IMR-90 (cell line): ENCODE measurements at regions not wholly inside any gene's neighbourhood (a gene's known extent, or its start where the extent isn't known, plus 50 kb on each side); places are given as distances from the start of the nearest gene placed in this dataset.

Experiments used
- ATAC-seq: fragments of 200-7000 bp; cut with Tn5 transposase; 2 replicates; pipeline ENCODE4 v1.9.1; 2020; ENCODE audit warnings: low read depth, mild to moderate bottlenecking, moderate library complexity
- BruUV-seq: library from RNA; stranded (reverse); fragments of 400-500 nt; replicated peaks from 2 replicates; lab custom pipeline; 2021; lab: Mats Ljungman, UMichigan
- CTCF ChIA-PET: fragments of 300-600 bp; formaldehyde crosslinking; extraction: SDS; loops from one replicate; lab custom pipeline; 2021; ENCODE audit warnings: antibody characterized with exemption; lab: Yijun Ruan, JAX
- POLR2A ChIA-PET: fragments of 300-600 bp; sonication (Branson Sonifier 250); formaldehyde crosslinking; loops from one replicate; lab custom pipeline; 2022; ENCODE audit warnings: antibody characterized with exemption; ENCODE audit not compliant: unreplicated experiment; lab: Charles Lee
- DNase-seq: peaks from one replicate; pipeline ENCODE4 v3.0.0; 2013
- H2AFZ ChIP-seq: replicated peaks from 2 replicates; pipeline ENCODE3; 2013; ENCODE audit warnings: low read length, mild to moderate bottlenecking; ENCODE audit not compliant: poor library complexity
- H2AK5ac ChIP-seq: 2 replicates; pipeline ENCODE4 v1.6.1; 2013; ENCODE audit warnings: low read depth, low read length, inconsistent platforms
- H2AK9ac ChIP-seq: replicated peaks from 2 replicates; pipeline ENCODE3; 2013; ENCODE audit warnings: mild to moderate bottlenecking, low read depth, low read length, moderate library complexity; ENCODE audit not compliant: poor library complexity
- H2BK120ac ChIP-seq: 2 replicates; pipeline ENCODE4 v1.6.1; 2013; ENCODE audit warnings: low read depth, low read length, inconsistent platforms
- H2BK15ac ChIP-seq: 3 replicates; pipeline ENCODE4 v1.6.1; 2013; ENCODE audit warnings: low read depth, low read length, inconsistent platforms
- H2BK20ac ChIP-seq: 2 replicates; pipeline ENCODE4 v1.6.1; 2013; ENCODE audit warnings: low read depth, mild to moderate bottlenecking, inconsistent platforms, low read length, moderate library complexity
- H2BK5ac ChIP-seq: 2 replicates; pipeline ENCODE4 v1.6.1; 2013; ENCODE audit warnings: mild to moderate bottlenecking, low read depth, low read length, inconsistent platforms; ENCODE audit not compliant: poor library complexity, severe bottlenecking
- H3K14ac ChIP-seq: replicated peaks from 2 replicates; pipeline ENCODE4 v1.6.1; 2013; ENCODE audit warnings: low read depth, low read length, inconsistent platforms
- H3K18ac ChIP-seq: 2 replicates; pipeline ENCODE4 v1.6.1; 2013; ENCODE audit warnings: low read depth, low read length, control low read depth
- H3K23ac ChIP-seq: 2 replicates; pipeline ENCODE4 v1.6.1; 2013; ENCODE audit warnings: low read depth, low read length, inconsistent platforms
- H3K27ac ChIP-seq: 2 replicates; pipeline ENCODE4 v1.5.1; 2013; ENCODE audit warnings: mild to moderate bottlenecking, control low read depth, low read length; ENCODE audit not compliant: insufficient read depth
- H3K27me3 ChIP-seq: 2 replicates; pipeline ENCODE4 v1.6.1; 2013; ENCODE audit warnings: low read length; ENCODE audit not compliant: control insufficient read depth, insufficient read depth
- H3K36me3 ChIP-seq: 2 replicates; pipeline ENCODE4 v1.6.1; 2013; ENCODE audit warnings: low read length, mixed read lengths; ENCODE audit not compliant: control insufficient read depth, insufficient read depth
- H3K4ac ChIP-seq: 2 replicates; pipeline ENCODE4 v1.6.1; 2013; ENCODE audit warnings: low read depth, low read length, inconsistent platforms
- H3K4me1 ChIP-seq: 2 replicates; pipeline ENCODE4 v1.6.1; 2013; ENCODE audit warnings: low read length, mixed read lengths; ENCODE audit not compliant: control insufficient read depth, insufficient read depth
- H3K4me2 ChIP-seq: 2 replicates; pipeline ENCODE4 v1.6.1; 2013; ENCODE audit warnings: low read depth, mild to moderate bottlenecking, control low read depth, low read length, moderate library complexity
- H3K4me3 ChIP-seq: 2 replicates; pipeline ENCODE4 v1.5.1; 2013; ENCODE audit warnings: low read depth, mild to moderate bottlenecking, control low read depth, low read length, moderate library complexity; ENCODE audit not compliant: insufficient read depth
- H3K56ac ChIP-seq: 2 replicates; pipeline ENCODE4 v1.6.1; 2013; ENCODE audit warnings: low read length, inconsistent platforms; ENCODE audit not compliant: insufficient read depth; ENCODE audit errors: extremely low read depth
- H3K79me1 ChIP-seq, 2 experiments: 2 replicates each; pipeline ENCODE4 v1.6.1; 2013; ENCODE audit warnings: low read length in 2 of 2, inconsistent platforms in 1 of 2, low read depth in 1 of 2
- H3K9ac ChIP-seq: 2 replicates; pipeline ENCODE4 v1.6.1; 2013; ENCODE audit warnings: low read depth, low read length, control low read depth
- H3K9me1 ChIP-seq: 2 replicates; pipeline ENCODE4 v1.6.1; 2013; ENCODE audit warnings: low read length, inconsistent platforms; ENCODE audit not compliant: insufficient read depth
- H3K9me3 ChIP-seq: 2 replicates; pipeline ENCODE4 v1.6.1; 2013; ENCODE audit warnings: low read length; ENCODE audit not compliant: control insufficient read depth, insufficient read depth
- H4K20me1 ChIP-seq: 2 replicates; pipeline ENCODE4 v1.6.1; 2013; ENCODE audit warnings: low read length, inconsistent platforms; ENCODE audit not compliant: insufficient read depth
- H4K5ac ChIP-seq: 2 replicates; pipeline ENCODE4 v1.6.1; 2013; ENCODE audit warnings: mild to moderate bottlenecking, low read depth, low read length, control low read depth
- H4K8ac ChIP-seq, 2 experiments: 2 replicates each; pipeline ENCODE4 v1.6.1; 2013; ENCODE audit warnings: low read depth in 2 of 2, low read length in 2 of 2, control low read depth in 1 of 2, inconsistent platforms in 1 of 2
- H4K91ac ChIP-seq: 2 replicates; pipeline ENCODE4 v1.6.1; 2013; ENCODE audit warnings: low read depth, low read length, inconsistent platforms; ENCODE audit not compliant: insufficient read depth
- CEBPB ChIP-seq: IDR thresholded peaks from 2 replicates; pipeline ENCODE4 v1.6.1; 2012; ENCODE audit warnings: low read depth, low read length, improper control_type of control experiment
- FOS ChIP-seq: fragments of 150-350 bp; IDR thresholded peaks from 2 replicates; pipeline ENCODE4 v1.6.1; 2016; ENCODE audit warnings: low read depth, low read length
- WGBS, 2 experiments: methylation state at CpG; one replicate each; pipeline versions ENCODE4 v1.1.5 to v1.1.7; 2013; ENCODE audit warnings: missing lambda C conversion rate in 2 of 2; ENCODE audit not compliant: insufficient read length in 1 of 2; ENCODE audit errors: extremely low coverage in 2 of 2; 5-methylcytosine and 5-hydroxymethylcytosine counted together
- dilution Hi-C: fragments of 300-500 bp; cut with HindIII; formaldehyde crosslinking; loops from one replicate; pipeline ENCODE4 v1.14.3; 2018; ENCODE audit warnings: low sequenced_read_pairs; ENCODE audit not compliant: unreplicated experiment
- in situ Hi-C: fragments of 300-500 bp; cut with MboI; formaldehyde crosslinking; loops from 3 replicates; pipeline ENCODE4 v1.14.3; 2019; ENCODE audit warnings: low sequenced_read_pairs, inconsistent platforms, mixed read lengths
- intact Hi-C: fragments of 100-400 bp; cut with micrococcal nuclease; formaldehyde crosslinking; loops from 2 replicates; pipeline ENCODE4 v1.10.0; 2022

DNA sequence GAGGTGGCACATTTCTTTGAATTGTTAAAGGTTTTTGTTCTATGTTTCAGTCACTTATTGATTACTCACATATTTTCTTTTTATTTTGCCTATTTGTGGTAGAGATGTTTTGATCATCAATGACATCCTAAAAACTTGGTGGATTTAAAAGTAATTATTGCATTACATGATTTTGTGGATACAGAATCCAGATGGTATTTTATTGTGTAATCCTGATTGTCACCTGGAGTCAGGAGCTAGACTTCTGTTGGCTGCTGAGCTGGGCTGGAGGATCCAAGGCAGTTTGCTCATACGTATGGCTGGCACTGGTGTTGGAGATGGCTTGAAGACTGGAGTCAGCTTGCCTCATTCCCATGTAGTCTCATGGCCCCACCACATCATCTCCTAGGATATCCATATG is 1009.6 kb upstream of the PCDH7 start:
- DNase-seq (peak; percentile 14), ATAC-seq (peak; percentile 7; the same call in 1 of the 2 replicates)
- H2BK5ac ChIP-seq: peak overlapping the region; percentile 79
- H3K4me3 ChIP-seq: no peak overlapping the region
- H2BK120ac ChIP-seq: peak overlapping the region; percentile 87
- H3K9ac ChIP-seq: no peak overlapping the region
- dilution Hi-C loops (no loop called here), in situ Hi-C loops (no loop called here), intact Hi-C loops (no loop called here)
- H3K27me3 ChIP-seq: no peaks in the 10 kb centered on the region
- H4K20me1 ChIP-seq: no peaks in the 10 kb centered on the region
- peak overlapping the region; percentile 81 for H2BK20ac ChIP-seq
- H3K56ac ChIP-seq: 0 out of 2 replicates have a peak overlapping the region, but pooled peaks have one; percentile 19
- peak overlapping the region; percentile 86; the same call in 2 of the 3 replicates for H2BK15ac ChIP-seq
- CTCF ChIA-PET: no interaction called here
- H3K9me3 ChIP-seq: peaks cover 6% of the 10 kb centered on the region
- peak overlapping the region; percentile 47 for H2AFZ ChIP-seq
- no peak for TF ChIP-seq FOS
- TF ChIP-seq CEBPB: peak; percentile 86
- no TSS peak for BruUV-seq
- H3K14ac ChIP-seq: peak overlapping the region; percentile 89
- no peak overlapping the region for H3K4me2 ChIP-seq
- no CpG with 5 or more reads among the region's 1 CpG for WGBS, 2 experiments
- peak overlapping the region; percentile 70 for H4K91ac ChIP-seq
- peak overlapping the region; percentile 98 for H4K5ac ChIP-seq
- H3K79me1 ChIP-seq: no peaks in the 10 kb centered on the region
- H3K18ac ChIP-seq: peak overlapping the region; percentile 99
- H3K4ac ChIP-seq: peak overlapping the region; percentile 80
- POLR2A ChIA-PET: no interaction called here
- H3K23ac ChIP-seq: no peak overlapping the region
- peak overlapping the region; percentile 73 for H3K27ac ChIP-seq
- H3K9me1 ChIP-seq: peaks cover 8% of the 10 kb centered on the region; the same call in 1 of the 2 replicates
- H4K8ac ChIP-seq: peak overlapping the region; percentile 72 to 95
- no peaks in the 10 kb centered on the region for H3K36me3 ChIP-seq
- H3K4me1 ChIP-seq: peaks cover 6% of the 10 kb centered on the region
- peak overlapping the region; percentile 5 for H2AK9ac ChIP-seq
- peak overlapping the region; percentile 98 for H2AK5ac ChIP-seq
